Left renal cortex interstitium (tissue), 4 donors: ENCODE measurements at regions not wholly inside any gene's neighbourhood (a gene's known extent, or its start where the extent isn't known, plus 50 kb on each side); places are given as distances from the start of the nearest gene placed in this dataset.
"Not testable (repeated sequence)": the region's sequence is repeated elsewhere in the genome, so short reads cannot be mapped to it uniquely, and the experiment has no call there.

Experiments used
- DNase-seq, 4 donors: peaks; one replicate each; pipeline ENCODE4 v3.0.0-alpha.2; 2013; ENCODE audit warnings: low read depth in 4 of 4, low spot score in 2 of 4, missing footprints in 1 of 4

- DNase-seq, result no peak
Observed at GRCh38 chr21:33121715-33122475, 52.0 kb downstream of the OLIG1 start.

DNA sequence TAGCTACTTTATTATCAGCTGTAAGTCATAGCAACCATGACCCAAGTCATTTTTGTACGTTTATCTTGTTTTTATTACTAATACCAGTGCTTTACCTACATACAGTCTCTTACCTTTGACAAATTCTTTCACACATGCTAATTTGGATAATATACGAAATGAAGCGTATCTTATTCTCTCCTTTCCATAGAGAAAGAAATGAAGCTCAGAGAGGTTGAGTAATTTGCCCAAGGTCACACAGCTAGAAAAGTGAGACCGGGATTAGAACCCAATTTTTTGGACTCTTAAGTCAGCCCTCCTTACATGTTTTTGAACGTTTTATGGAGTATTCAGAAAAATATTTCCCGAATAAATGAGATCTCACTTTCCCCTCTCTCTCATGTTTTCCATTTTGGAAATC, 52.6 kb downstream of the OLIG1 start:
- no peak for DNase-seq

DNA sequence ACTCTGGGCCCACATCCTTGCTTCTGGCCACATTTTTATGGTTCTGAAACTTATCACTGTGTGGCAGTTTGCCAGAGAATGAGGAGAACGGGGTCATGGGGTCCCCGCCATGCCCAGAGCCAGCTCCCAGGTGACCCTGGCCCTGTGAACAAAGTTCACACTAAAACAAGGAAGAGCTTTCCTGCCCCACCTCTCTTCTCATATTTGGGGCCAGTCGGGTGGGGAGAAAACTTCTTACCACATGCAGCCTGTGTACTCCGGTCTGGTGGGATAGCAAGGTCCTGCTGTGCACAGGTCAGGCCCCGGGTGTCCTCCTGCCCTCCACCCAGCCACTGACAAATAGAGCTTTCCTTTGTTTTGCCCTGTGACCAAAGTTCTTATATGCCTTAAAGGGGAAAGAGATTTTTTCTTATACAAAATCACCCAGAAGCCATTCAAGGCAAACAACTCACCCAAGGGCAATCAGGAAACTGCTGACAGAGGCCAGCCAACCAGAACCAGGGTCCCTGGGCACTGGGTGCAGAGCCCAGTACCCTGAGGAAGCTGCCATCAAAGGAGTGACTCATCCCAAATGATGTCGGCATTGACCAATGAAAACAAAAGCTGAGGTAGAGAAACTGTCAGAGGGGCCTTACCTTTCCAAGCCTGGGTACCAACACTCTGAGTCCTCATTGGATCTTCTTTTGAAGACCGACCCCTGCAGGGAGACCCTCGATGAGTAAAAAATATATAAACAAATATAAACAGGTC, 53.6 kb downstream of the OLIG1 start:
- no peak for DNase-seq

GRCh38 chr21:33124889-33125288, 54.9 kb downstream of the OLIG1 start:
- DNase-seq, result no peak

GRCh38 chr21:33125680-33126375, 55.9 kb downstream of the OLIG1 start:
- DNase-seq, result no peak

DNA sequence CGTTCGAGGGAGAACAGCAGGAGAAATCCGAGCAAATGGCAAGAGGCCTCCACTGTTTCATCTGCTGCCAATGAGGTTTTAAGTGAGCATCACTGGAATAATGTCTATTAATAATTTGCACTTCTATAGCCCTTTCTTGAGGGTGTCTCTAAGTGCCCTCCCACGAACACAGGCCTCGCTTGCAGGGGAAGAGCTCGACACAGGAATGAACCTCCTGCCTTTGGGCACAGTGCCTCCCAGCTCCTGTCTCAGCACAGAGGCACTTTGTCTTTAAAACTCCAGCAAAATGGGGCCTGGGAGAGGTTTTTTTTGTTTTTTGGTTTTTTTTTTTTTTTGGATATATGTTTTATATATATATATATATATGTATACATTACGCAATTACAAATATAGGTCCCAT, 56.6 kb downstream of the OLIG1 start:
- no peak for DNase-seq

DNA sequence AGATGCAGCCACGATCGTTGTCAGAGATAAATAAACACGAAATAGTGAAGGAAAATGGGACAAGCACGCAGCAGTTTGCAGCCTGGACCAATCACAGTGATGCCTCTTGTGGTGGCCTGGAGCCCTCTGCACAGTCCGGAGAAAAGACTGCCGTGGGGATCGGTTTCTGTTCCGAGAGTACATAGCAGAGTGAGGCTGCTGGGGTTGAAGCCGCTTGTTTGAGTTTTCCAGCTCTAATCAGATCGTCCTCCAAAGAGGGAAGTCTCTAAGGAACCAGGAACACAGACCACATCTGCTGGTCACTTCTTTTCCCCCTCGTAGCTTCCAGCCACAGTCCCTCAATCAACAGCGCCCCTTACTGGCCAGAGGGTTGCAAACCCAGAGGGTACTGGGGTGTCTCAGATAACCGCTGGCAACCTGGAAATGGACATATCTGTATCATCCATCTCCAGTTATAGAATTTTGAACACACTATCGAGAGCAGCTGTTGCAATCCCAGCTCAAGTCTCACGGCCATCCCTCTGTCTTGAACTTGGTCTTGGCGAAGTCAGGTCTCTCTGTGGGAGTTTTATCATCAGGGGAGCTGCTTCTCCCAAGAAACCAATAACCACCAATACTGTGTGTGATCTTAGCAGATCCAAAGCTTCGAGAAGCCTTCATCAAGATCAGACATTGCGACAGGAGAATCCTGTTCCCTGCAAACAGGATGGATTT, 57.4 kb downstream of the OLIG1 start:
- peak in 3 of 4 donors; percentile 46 to 75 (median 52) for DNase-seq

DNA sequence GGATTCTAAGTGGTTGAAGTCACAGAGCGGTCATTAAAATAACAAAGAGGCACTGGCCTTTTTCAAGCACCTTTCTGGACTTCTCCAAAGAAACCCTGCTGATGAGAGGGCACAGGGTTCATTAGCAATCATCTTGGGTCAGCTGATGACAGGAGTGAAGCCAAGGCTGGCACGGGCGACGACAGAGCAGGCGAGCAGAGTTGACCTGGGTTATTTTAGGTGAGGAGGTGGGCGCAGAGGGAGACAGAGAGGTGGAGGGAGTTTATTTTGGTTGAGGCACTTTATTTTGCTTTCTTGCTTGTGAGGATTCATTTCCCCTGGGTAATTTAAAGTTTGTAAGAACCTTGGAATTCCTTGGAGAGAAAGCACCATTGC, 57.9 kb downstream of the OLIG1 start:
- no peak for DNase-seq

- DNase-seq, result no peak
Observed at GRCh38 chr21:33128538-33128937, 58.6 kb downstream of the OLIG1 start.

DNA sequence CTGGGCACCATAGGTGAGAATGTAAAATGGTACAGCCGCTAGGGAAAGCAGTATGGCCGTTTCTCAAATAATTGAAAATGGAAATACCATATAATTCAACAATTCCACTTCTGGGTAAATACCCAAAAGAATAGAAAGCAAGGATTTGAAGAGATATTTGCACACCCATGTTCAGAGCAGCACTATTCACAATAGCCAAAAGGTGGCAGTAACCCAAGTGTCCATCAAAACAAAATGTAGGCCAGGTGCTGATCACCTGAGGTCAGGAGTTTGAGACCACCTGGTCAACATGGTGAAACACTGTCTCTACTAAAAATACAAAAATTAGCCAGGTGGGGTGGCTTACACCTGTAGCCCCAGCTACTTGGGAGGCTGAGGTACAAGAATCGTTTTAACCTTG, 62.1 kb downstream of the OLIG1 start:
- DNase-seq, result no peak

DNA sequence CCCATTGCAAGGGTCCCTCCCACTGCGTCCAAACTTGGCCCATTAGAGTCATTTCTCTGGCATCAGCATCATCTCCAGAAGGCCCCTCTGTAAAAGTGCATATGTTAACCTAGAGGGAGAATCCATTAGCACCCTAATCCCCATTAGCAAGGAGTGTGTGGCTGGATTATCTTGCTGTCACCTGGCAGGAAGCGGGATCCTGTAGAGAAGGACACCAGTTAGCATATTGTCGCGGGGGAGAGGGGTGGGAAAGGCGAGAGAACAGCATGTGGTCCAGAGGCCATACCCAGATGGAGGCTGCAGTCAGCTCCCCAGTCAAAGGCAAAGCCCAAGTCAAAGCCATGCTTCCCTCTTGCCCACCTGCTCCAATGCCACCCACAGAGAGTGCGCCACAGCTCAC, 64.0 kb downstream of the OLIG1 start:
- no peak for DNase-seq

GRCh38 chr21:33135925-33136324, 66.0 kb downstream of the OLIG1 start:
- no peak for DNase-seq

- DNase-seq, result no peak
Observed at GRCh38 chr21:33136847-33137502, 67.0 kb downstream of the OLIG1 start.

- DNase-seq, result no peak
Observed at GRCh38 chr21:33139084-33139483, 69.1 kb downstream of the OLIG1 start.

DNA sequence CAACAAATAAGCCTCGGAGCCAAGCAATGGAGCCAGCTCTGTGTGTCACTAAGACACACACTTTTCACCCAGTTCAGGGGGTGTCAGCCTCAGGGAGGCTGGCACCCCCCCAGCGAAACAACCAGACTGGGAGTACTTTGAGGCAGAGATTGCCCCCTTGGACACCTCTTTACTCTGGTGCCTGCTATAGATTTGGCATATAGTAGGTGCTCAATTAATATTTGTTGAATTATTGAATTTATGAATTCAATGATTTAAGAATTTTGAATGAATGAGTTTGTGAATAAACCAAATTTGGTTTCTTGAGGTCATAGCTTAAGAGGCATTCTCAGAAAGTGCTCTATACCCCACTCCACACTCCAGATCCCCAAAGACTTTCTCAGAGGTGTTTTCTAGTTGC, 70.3 kb downstream of the OLIG1 start:
- no peak for DNase-seq

GRCh38 chr21:33146467-33146866, 76.5 kb downstream of the OLIG1 start:
- DNase-seq, result no peak

DNA sequence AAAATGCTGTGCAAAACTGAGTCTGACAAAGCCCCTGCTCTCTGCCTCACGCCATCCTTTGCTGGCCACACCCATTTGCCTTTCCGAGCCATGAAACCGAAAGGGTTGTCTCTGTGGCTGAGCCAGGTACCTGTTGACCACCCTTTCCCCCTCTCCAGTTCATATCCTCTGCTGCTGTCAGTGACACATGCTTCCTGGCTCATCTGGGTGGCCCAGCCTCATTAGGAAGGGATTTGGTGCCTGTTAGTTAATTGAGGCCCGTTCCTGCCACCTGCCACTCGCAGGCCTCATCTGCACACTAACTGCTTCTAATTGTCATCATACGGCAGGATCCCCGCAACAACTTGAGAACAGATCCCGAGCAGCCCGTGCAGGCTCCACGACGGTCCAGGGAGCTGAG, 79.2 kb downstream of the OLIG1 start:
- DNase-seq, result no peak

DNA sequence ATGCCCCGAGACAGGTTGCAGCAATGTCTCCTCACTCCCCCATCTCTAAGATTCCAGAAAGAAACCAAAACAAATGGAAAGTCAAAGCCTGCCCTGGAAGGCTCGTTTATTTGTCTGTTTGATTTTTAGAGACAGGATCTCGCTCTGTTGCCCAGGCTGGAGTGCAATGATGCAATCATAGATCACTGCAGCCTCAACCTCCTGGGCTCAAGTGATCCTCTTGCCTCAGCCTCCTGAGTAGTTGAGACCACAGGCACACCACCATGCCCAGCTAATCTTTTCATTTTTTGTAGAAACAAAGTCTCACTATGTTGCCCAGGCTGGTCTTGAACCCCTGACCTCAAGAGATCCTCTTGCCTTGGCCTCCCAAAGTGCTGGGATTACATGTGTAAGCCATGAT, 78.8 kb upstream of the IFNAR2 start:
- not testable (repeated sequence) for DNase-seq

DNA sequence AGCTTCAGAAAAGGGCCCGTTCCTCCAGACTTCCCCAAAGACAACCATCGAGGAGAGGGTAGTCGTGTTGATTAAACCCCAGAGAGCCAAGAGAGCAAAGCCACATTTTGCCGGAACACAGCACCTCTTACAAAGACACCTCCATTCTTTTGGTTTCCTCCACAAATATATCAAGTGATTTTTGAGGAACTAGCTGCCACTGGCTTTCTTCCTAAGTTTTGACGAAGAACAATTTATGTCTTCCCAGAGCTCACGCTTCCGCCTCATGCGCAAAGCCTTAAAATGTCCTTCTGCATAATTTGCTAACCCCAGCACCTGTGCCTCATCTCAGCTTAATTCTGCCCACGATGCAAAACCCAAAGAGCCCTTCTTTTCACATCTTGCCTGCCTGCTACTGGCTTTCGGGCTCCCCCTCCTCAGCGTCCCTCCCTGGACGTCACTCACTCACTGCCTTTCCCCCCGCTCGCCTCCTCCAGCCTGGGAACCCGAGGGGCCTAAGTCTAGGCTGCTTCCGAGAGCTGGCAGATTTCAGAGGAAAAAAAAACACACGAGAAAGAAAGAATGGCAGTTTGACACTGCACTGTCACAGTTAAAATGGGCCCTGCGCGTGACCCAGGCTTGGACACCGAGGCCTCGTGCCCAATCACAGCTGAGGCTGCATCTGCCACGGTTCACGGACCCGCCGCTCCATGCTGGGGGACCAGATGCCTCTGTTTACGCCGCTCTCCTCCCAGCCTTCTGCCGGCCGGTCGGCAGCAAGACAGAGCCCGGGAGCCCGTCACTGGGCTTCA, 77.6 kb upstream of the IFNAR2 start:
- no peak for DNase-seq

- DNase-seq, result no peak
Observed at GRCh38 chr21:33152732-33153130, 77.0 kb upstream of the IFNAR2 start.
